DOHH2 (cell line): ENCODE measurements at regions not wholly inside any gene's neighbourhood (a gene's known extent, or its start where the extent isn't known, plus 50 kb on each side); places are given as distances from the start of the nearest gene placed in this dataset.

Experiments
- EZH2phosphoT487 ChIP-seq: fragments of 200-600 bp; sonication (generic); IDR thresholded peaks from 2 replicates; pipeline ENCODE4 v1.6.1; 2017; ENCODE audit warnings: borderline replicate concordance, mild to moderate bottlenecking, antibody characterized with exemption, low read length, moderate library complexity, mixed read lengths
- TF ChIP-seq, protein P1 (sequence below): fragments of 200-600 bp; sonication (generic); IDR thresholded peaks from one replicate; pipeline ENCODE4 v1.5.1; 2014; ENCODE audit warnings: antibody characterized with exemption, mild to moderate bottlenecking, low read depth, low read length; ENCODE audit not compliant: poor library complexity, severe bottlenecking

DNA sequence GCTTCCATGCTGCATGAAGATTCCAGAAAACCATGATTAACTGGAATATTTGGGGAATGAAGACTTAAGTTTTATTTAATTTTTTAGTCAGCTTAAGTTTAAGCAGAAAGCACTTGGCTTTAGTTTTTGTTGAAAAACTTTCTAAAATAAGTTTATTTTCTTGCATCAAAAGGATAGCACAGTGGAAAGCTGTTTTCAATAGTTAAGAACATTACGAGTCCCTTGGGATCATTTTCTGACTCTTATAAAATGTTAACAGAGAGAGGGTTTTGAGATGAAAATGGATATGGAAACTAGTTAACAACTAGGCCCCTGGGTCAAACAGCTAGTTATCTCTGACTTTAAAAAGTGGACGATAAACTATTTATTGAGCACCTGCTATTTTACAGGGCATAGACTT is 181.9 kb upstream of the SLC38A2 start:
- TF ChIP-seq, protein P1, sequence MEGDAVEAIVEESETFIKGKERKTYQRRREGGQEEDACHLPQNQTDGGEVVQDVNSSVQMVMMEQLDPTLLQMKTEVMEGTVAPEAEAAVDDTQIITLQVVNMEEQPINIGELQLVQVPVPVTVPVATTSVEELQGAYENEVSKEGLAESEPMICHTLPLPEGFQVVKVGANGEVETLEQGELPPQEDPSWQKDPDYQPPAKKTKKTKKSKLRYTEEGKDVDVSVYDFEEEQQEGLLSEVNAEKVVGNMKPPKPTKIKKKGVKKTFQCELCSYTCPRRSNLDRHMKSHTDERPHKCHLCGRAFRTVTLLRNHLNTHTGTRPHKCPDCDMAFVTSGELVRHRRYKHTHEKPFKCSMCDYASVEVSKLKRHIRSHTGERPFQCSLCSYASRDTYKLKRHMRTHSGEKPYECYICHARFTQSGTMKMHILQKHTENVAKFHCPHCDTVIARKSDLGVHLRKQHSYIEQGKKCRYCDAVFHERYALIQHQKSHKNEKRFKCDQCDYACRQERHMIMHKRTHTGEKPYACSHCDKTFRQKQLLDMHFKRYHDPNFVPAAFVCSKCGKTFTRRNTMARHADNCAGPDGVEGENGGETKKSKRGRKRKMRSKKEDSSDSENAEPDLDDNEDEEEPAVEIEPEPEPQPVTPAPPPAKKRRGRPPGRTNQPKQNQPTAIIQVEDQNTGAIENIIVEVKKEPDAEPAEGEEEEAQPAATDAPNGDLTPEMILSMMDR, result no peak
- no peak for TF ChIP-seq EZH2phosphoT487
